ENCODE measurements at regions not wholly inside any gene's neighbourhood (a gene's known extent, or its start where the extent isn't known, plus 50 kb on each side); places are given as distances from the start of the nearest gene placed in this dataset.
"Not testable (repeated sequence)": the region's sequence is repeated elsewhere in the genome, so short reads cannot be mapped to it uniquely, and the experiment has no call there.

GRCh38 chr9:119758241-119758640 is 389.0 kb upstream of the BRINP1 start:
- DNase-seq (ENCODE audit: low spot score), result no peak

GRCh38 chr9:119739476-119739875 is 370.2 kb upstream of the BRINP1 start:
- DNase-seq (ENCODE audit: low spot score), result no peak

- DNase-seq (ENCODE audit: low spot score), result no peak
Observed at GRCh38 chr9:119736491-119737454, 367.5 kb upstream of the BRINP1 start.

- no peak for DNase-seq (ENCODE audit: low spot score)
Observed at GRCh38 chr9:119727988-119728387, 358.8 kb upstream of the BRINP1 start.

- DNase-seq (ENCODE audit: low spot score), result no peak
Observed at GRCh38 chr9:119726035-119726434, 356.8 kb upstream of the BRINP1 start.

- DNase-seq (ENCODE audit: low spot score), result no peak
Observed at GRCh38 chr9:119722384-119722783, 353.1 kb upstream of the BRINP1 start.

- DNase-seq (ENCODE audit: low spot score), result no peak
Observed at GRCh38 chr9:119712325-119712724, 343.1 kb upstream of the BRINP1 start.

GRCh38 chr9:119709431-119709830 is 340.2 kb upstream of the BRINP1 start:
- no peak for DNase-seq (ENCODE audit: low spot score)

- DNase-seq (ENCODE audit: low spot score), result no peak
Observed at GRCh38 chr9:119707228-119707845, 338.1 kb upstream of the BRINP1 start.

GRCh38 chr9:119701651-119702050 is 332.4 kb upstream of the BRINP1 start:
- DNase-seq (ENCODE audit: low spot score), result no peak

- no peak for DNase-seq (ENCODE audit: low spot score)
Observed at GRCh38 chr9:119698535-119698934, 329.3 kb upstream of the BRINP1 start.

- no peak for DNase-seq (ENCODE audit: low spot score)
Observed at GRCh38 chr9:119697996-119698395, 328.8 kb upstream of the BRINP1 start.

GRCh38 chr9:119689879-119690278 is 320.6 kb upstream of the BRINP1 start:
- DNase-seq (ENCODE audit: low spot score), result no peak

GRCh38 chr9:119688547-119688946 is 319.3 kb upstream of the BRINP1 start:
- DNase-seq (ENCODE audit: low spot score), result no peak

GRCh38 chr9:119677811-119678505 is 308.7 kb upstream of the BRINP1 start:
- DNase-seq (ENCODE audit: low spot score), result no peak

- DNase-seq (ENCODE audit: low spot score), result no peak
Observed at GRCh38 chr9:119675951-119676350, 306.7 kb upstream of the BRINP1 start.

GRCh38 chr9:119672763-119673162 is 303.5 kb upstream of the BRINP1 start:
- not testable (repeated sequence) for DNase-seq (ENCODE audit: low spot score)

GRCh38 chr9:119667916-119668315 is 298.7 kb upstream of the BRINP1 start:
- no peak for DNase-seq (ENCODE audit: low spot score)

GRCh38 chr9:119667163-119667562 is 297.9 kb upstream of the BRINP1 start:
- DNase-seq (ENCODE audit: low spot score), result no peak

- no peak for DNase-seq (ENCODE audit: low spot score)
Observed at GRCh38 chr9:119662329-119662728, 293.1 kb upstream of the BRINP1 start.

GRCh38 chr9:119652931-119653330 is 283.7 kb upstream of the BRINP1 start:
- no peak for DNase-seq (ENCODE audit: low spot score)

GRCh38 chr9:119649205-119649604 is 280.0 kb upstream of the BRINP1 start:
- no peak for DNase-seq (ENCODE audit: low spot score)
